Lower lobe of right lung (tissue), 2 donors: ENCODE measurements at regions not wholly inside any gene's neighbourhood (a gene's known extent, or its start where the extent isn't known, plus 50 kb on each side); places are given as distances from the start of the nearest gene placed in this dataset.

Experiments
- ATAC-seq, 2 donors: fragments of 200-7000 bp; cut with Tn5 transposase; one replicate each; pipeline ENCODE4 v1.9.1; 2020 to 2022; ENCODE audit warnings: mild to moderate bottlenecking in 2 of 2, moderate library complexity in 2 of 2
- DNase-seq: peaks from one replicate; pipeline ENCODE4 v3.0.0-alpha.2; 2020
- H3K27ac ChIP-seq: fragments of 200-600 bp; one replicate; pipeline ENCODE4 v1.8.0; 2022
- H3K27me3 ChIP-seq: fragments of 200-600 bp; one replicate; pipeline ENCODE4 v1.8.0; 2022; ENCODE audit warnings: low read depth
- H3K36me3 ChIP-seq: fragments of 200-600 bp; one replicate; pipeline ENCODE4 v1.8.0; 2022; ENCODE audit warnings: mild to moderate bottlenecking
- H3K4me1 ChIP-seq: fragments of 200-600 bp; one replicate; pipeline ENCODE4 v1.8.0; 2022
- H3K4me3 ChIP-seq: fragments of 200-600 bp; one replicate; pipeline ENCODE4 v1.8.0; 2022; ENCODE audit warnings: mild to moderate bottlenecking
- H3K9me3 ChIP-seq: fragments of 200-600 bp; one replicate; pipeline ENCODE4 v1.8.0; 2022
- CTCF ChIP-seq: fragments of 200-600 bp; IDR thresholded peaks from one replicate; pipeline ENCODE4 v1.8.0; 2022; ENCODE audit warnings: antibody characterized with exemption, mild to moderate bottlenecking
- intact Hi-C: fragments of 100-400 bp; cut with DNase I; formaldehyde crosslinking; loops from one replicate; pipeline ENCODE4 v1.11.0; 2022
- donor health status: DM: no; HTN: yes; CAD: no; lungs with severe emphysema.

- H3K4me1 ChIP-seq, result no peaks in the 10 kb centered on the region
- intact Hi-C loops, result no loop called here
These were observed 149.6 kb downstream of the HTR1A start for GRCh38 chr5:63812693-63813092.

GRCh38 chr5:63811961-63812360, 150.3 kb downstream of the HTR1A start:
- intact Hi-C loops, result no loop called here
- H3K36me3 ChIP-seq, result no peaks in the 10 kb centered on the region
- no peaks in the 10 kb centered on the region for H3K27me3 ChIP-seq
- H3K4me3 ChIP-seq, result no peak overlapping the region
- no peak for ATAC-seq
- no peak for TF ChIP-seq CTCF
- H3K27ac ChIP-seq, result no peak overlapping the region
- no peak for DNase-seq
- no peaks in the 10 kb centered on the region for H3K4me1 ChIP-seq
- peaks cover 5% of the 10 kb centered on the region for H3K9me3 ChIP-seq

More at GRCh38 chr5:63812693-63813092, 149.6 kb downstream of the HTR1A start:
- H3K27me3 ChIP-seq, result no peaks in the 10 kb centered on the region
- DNase-seq (no peak), ATAC-seq (no peak)
- no peak for TF ChIP-seq CTCF
- peaks cover 5% of the 10 kb centered on the region for H3K9me3 ChIP-seq
- H3K27ac ChIP-seq, result no peak overlapping the region
- no peak overlapping the region for H3K4me3 ChIP-seq
- H3K36me3 ChIP-seq, result no peaks in the 10 kb centered on the region

- Histone ChIP-seq H3K27ac (no peak overlapping the region), H3K4me3 (no peak overlapping the region), H3K27me3 (no peaks in the 10 kb centered on the region), H3K9me3 (peaks cover 5% of the 10 kb centered on the region), H3K36me3 (no peaks in the 10 kb centered on the region), H3K4me1 (no peaks in the 10 kb centered on the region)
- intact Hi-C loops, result no loop called here
- no peak for TF ChIP-seq CTCF
- no peak for ATAC-seq
- DNase-seq, result no peak
These were observed 151.0 kb downstream of the HTR1A start for GRCh38 chr5:63811286-63811685.

GRCh38 chr5:63805151-63805550, 157.1 kb downstream of the HTR1A start:
- DNase-seq, result no peak
- no peaks in the 10 kb centered on the region for H3K9me3 ChIP-seq
- no peak overlapping the region for H3K27ac ChIP-seq
- no peaks in the 10 kb centered on the region for H3K27me3 ChIP-seq
- no peak for ATAC-seq
- H3K4me3 ChIP-seq, result no peak overlapping the region
- no peaks in the 10 kb centered on the region for H3K36me3 ChIP-seq
- no peak for TF ChIP-seq CTCF
- H3K4me1 ChIP-seq, result no peaks in the 10 kb centered on the region
- intact Hi-C loops, result no loop called here

- no peak for DNase-seq
- Histone ChIP-seq H3K4me3 (no peak overlapping the region), H3K27me3 (no peaks in the 10 kb centered on the region), H3K27ac (no peak overlapping the region), H3K4me1 (no peaks in the 10 kb centered on the region), H3K9me3 (no peaks in the 10 kb centered on the region), H3K36me3 (no peaks in the 10 kb centered on the region)
- no peak for ATAC-seq
- intact Hi-C loops, result no loop called here
- TF ChIP-seq CTCF, result no peak
These were observed 159.1 kb downstream of the HTR1A start for GRCh38 chr5:63803165-63803564.

GRCh38 chr5:63794979-63795378, 167.3 kb downstream of the HTR1A start:
- Histone ChIP-seq H3K27ac (no peak overlapping the region), H3K9me3 (peaks cover 11% of the 10 kb centered on the region), H3K4me3 (no peak overlapping the region), H3K27me3 (no peaks in the 10 kb centered on the region), H3K36me3 (no peaks in the 10 kb centered on the region), H3K4me1 (no peaks in the 10 kb centered on the region)
- DNase-seq (no peak), ATAC-seq (no peak)
- TF ChIP-seq CTCF, result no peak
- intact Hi-C loops, result no loop called here
